GM12892 (cell line): ENCODE measurements at regions not wholly inside any gene's neighbourhood (a gene's known extent, or its start where the extent isn't known, plus 50 kb on each side); places are given as distances from the start of the nearest gene placed in this dataset.
"Not testable (repeated sequence)": the region's sequence is repeated elsewhere in the genome, so short reads cannot be mapped to it uniquely, and the experiment has no call there.

Source experiments
- DNase-seq: peaks from one replicate; pipeline ENCODE4 v3.0.0; 2011; ENCODE audit not compliant: insufficient read length
- FAIRE-seq: peaks from 2 replicates; lab custom pipeline; 2011; peaks lifted over from hg19 to GRCh38; lab: Jason Lieb, UNC
- POLR2A ChIP-seq: IDR thresholded peaks from 2 replicates; pipeline ENCODE4 v1.6.1; 2011; ENCODE audit warnings: low read depth, low read length, control low read depth
- POLR2AphosphoS5 ChIP-seq: IDR thresholded peaks from 2 replicates; pipeline ENCODE4 v1.6.1; 2011; ENCODE audit warnings: low read depth, low read length, control low read depth
- TAF1 ChIP-seq: IDR thresholded peaks from 2 replicates; pipeline ENCODE4 v1.6.1; 2011; ENCODE audit warnings: low read depth, mild to moderate bottlenecking, control low read depth, low read length, borderline replicate concordance

DNA sequence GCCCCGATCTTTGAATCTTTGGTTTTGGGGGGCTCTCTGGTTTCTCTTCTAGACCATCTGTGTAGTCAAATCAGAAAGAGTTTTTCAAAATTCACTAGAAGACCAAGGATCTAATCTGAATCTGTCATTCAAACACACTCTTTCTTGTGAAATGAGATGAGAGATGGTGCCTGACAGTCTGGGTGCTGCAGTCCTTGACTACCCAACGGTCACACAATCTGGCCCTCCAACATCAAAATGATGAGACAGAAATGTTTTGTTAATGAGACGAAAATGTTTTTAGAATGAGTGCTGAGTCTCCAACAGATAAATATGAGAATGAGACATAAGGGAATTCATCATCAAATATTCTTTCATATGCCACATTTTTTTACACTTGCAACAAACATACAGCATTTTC lies 695.7 kb upstream of the USP15 start:
- FAIRE-seq = no peak
- no peak for DNase-seq

DNA sequence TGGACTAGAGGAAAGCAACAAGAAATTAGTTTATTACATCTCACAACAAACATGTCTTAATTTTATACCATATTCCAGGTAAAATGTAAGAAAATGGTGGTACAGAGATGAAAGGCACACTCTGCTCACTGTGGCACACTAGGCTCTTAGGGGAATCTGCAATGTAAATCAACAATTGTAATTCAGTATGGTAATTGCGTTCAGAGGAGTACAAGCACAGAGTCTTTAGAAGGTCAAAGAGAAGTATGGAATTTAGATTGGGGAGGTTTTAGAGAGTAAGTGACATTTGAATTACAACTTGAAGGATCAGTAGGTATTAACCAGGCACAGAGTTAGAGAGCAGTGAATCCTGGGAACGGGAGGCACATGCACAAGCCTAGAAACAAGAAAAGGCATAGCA lies 694.0 kb upstream of the USP15 start:
- no peak for FAIRE-seq
- no peak for TF ChIP-seq POLR2AphosphoS5
- no peak for TF ChIP-seq POLR2A
- no peak for TF ChIP-seq TAF1
- DNase-seq = no peak

More for the DNA sequence above, 695.7 kb upstream of the USP15 start:
- no peak for TF ChIP-seq POLR2A
- TF ChIP-seq POLR2AphosphoS5 = no peak
- no peak for TF ChIP-seq TAF1

DNA sequence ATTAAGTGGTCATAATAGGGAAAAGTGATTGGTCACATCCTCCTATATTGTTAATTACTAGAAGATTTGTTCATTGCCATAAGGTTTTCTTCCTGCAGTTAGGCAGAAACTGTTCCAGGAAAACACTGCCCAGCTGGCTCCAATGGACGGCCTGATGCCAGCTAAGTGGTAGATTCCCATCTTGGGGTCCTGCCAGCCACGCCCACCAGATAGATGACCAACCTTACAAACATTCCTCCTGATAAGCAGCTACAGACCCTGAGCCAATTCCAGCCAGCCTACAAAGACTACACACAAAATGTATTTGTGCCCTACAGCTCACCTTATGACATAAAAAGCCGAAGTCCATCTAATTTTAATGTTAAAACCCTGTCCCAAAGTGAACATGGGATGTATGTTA lies 685.9 kb upstream of the USP15 start:
- DNase-seq (no peak), FAIRE-seq (no peak)
- no peak for TF ChIP-seq POLR2AphosphoS5
- TF ChIP-seq TAF1 = no peak
- TF ChIP-seq POLR2A = no peak

DNA sequence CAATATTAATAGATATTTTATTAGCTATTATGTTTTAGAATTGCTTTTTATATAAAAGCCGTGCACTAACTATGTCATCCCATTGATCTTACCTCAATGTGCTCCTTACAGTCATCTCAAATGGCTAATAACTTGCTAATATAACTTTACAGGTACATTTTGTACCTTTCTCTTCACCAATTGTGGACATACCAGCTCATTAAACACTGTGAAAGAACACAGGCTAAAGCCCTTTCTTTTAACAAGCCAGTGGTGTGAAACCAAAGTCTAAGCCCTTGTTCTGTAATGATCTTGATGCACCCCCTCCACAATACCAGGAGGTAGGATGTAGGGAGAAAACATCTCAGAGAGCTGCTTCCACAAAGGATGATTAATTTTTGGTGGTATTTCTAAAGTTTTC lies 675.3 kb upstream of the USP15 start:
- no peak for FAIRE-seq
- no peak for DNase-seq
- TF ChIP-seq TAF1 (no peak), POLR2A (no peak), POLR2AphosphoS5 (no peak)

DNA sequence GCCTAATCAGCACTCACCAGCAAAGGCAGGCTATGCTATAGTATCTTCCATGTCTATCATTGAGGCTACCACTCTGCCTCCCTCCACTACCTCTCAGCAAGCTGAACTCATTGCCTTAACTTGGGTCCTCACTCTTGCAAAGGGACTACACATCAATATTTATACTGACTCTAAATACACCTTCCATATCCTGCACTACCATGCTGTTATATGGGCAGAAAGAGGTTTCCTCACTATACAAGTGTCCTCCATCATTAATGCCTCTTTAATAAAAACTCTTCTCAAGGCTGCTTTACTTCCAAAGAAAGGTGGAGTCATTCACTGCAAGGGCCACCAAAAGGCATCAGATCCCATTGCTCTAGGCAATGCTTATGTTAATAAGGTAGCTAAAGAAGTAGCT lies 669.3 kb upstream of the USP15 start:
- FAIRE-seq, DNase-seq: not testable (repeated sequence)

DNA sequence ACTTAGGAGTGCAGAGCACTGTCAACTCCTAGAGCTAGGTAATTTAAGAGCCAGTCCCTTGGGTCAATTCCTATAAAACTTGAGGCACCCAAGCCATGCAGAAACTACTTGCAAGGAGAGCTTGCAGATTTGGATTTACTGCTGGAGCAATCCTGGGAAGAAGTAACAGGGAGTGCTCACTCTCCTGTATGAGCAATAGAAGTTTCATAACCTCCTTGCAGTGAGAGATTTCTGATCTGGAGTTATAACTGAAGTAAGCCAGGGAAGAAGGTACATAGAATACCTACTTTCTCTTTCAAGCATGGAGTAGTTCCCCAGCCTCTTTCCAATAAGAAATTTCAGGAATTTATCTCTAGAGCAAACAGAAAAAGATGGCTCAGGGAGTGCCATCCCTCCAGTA lies 650.1 kb upstream of the USP15 start:
- no peak for FAIRE-seq
- no peak for DNase-seq
- TF ChIP-seq TAF1 = no peak

DNA sequence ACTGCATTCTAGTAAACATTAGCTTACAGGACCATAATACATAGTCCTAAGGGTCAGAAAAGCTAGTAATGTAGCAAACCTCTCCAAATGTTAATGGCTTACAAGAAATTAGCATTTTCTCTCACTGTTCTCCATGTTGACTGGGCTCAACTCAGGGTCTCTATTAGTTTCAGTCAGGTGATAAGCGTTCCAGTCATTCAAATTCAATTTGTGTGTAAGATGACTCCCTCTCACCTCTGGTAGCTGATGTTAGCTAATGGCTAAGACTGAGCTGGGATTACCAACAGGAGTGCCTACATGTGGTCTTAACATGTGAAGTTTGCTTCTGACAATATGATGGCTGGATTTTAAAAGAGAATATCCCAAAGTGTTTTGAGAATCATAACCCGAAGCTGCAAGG lies 630.5 kb upstream of the USP15 start:
- TF ChIP-seq TAF1 (no peak), POLR2A (no peak), POLR2AphosphoS5 (no peak)
- FAIRE-seq = no peak
- DNase-seq = no peak

DNA sequence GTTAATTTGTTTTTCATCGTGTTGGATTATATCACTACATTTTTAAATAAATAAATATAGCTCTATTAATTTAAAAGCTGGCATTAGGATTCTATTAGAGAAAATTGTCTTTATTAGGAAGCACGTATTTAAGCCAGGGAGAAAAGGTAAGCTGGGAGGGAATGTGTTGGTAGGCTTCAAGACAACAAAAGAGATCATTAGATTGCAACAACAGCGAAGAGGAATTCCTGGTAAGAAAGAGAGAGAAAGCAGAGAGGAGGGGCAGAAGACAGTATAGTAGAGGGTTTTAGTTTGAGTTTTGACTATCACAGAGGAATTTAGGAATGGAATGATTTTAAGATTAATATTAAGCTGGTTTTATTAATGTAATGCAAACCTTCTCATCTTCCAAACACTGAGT lies 613.6 kb upstream of the USP15 start:
- no peak for FAIRE-seq
- TF ChIP-seq POLR2AphosphoS5 = no peak
- no peak for TF ChIP-seq TAF1
- no peak for TF ChIP-seq POLR2A

DNA sequence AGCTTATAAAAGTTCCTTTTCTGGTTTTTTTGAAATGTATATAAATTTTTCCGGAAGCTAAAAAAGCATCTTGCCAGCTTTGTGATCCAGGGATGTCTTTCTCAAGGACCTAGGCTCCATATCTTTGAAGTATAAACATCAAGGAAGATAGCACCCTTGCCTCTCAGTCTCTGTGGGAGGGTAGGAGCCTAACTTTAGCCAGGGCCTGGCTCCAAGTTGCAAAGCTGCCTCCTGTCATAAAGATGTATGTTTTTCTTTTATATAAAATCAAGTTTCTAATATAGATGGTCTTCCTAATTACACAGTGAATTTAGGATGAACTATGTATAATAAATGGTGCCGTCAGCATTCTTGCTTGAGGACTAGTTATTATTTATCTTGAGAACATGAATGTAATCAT lies 612.6 kb upstream of the USP15 start:
- FAIRE-seq = no peak
- no peak for TF ChIP-seq POLR2A
- TF ChIP-seq TAF1 = no peak
- no peak for TF ChIP-seq POLR2AphosphoS5
- DNase-seq = no peak

More for the DNA sequence above, 613.6 kb upstream of the USP15 start:
- no peak for DNase-seq

DNA sequence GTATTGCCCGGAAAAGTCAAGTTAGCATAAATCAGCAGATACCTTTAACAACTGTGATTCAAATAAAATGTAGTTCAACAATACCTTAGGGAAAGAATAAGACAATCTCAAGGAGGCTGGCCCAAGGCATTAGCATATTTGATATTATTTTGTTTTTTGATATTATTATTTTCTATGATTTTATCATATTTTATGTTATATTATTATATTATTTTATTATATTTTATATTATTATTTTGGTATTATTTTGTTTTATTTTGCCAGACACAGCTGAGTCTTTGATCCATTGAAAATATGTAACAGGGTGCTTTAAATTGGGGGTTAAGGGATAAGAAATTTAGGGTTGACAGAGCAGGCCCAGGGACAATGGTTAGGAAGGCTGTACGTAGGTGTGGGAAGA lies 607.9 kb upstream of the USP15 start:
- DNase-seq = no peak
- no peak for FAIRE-seq
- TF ChIP-seq TAF1 = no peak
- TF ChIP-seq POLR2A = no peak
- no peak for TF ChIP-seq POLR2AphosphoS5

DNA sequence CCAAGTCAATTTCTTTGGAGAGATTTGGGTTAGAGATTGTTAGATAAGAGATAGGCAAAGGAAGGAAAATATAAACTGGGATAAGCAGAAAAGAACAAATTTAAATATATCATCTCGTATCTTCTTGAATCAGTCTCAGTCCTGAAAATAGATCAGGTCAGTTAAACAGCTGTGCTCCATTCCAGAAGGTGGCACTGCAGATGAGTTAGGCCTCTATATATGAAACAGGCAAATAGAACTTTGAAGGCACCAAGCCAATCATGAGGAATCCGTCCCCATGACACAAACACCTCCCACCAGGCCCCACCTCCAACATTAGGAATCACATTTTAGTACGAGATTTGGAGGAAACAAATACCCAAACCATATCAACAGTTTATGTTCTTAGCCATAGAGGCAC lies 605.5 kb upstream of the USP15 start:
- TF ChIP-seq POLR2AphosphoS5 (no peak), TAF1 (no peak), POLR2A (no peak)
- FAIRE-seq = no peak
- no peak for DNase-seq

DNA sequence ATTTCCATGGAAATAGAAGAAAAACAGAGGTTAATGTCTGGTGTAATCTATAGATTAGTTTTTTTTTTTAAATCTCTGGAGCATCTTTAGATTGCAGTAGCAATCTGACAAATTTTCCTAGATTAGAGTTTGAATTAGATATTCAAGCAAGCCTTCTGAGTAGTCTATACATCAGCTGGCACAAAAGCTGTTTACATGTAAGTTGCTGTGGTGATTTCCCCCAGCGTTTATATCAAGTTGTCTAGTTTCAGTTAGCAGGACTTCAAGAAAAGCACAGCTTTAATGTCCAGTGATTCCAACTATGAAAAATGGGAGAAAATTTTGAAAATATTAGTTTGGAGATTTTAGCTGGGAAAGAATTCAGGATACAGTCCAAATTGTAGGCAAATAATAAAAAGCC lies 605.0 kb upstream of the USP15 start:
- no peak for TF ChIP-seq POLR2A
- no peak for TF ChIP-seq POLR2AphosphoS5
- no peak for TF ChIP-seq TAF1
- no peak for FAIRE-seq
- DNase-seq = no peak

DNA sequence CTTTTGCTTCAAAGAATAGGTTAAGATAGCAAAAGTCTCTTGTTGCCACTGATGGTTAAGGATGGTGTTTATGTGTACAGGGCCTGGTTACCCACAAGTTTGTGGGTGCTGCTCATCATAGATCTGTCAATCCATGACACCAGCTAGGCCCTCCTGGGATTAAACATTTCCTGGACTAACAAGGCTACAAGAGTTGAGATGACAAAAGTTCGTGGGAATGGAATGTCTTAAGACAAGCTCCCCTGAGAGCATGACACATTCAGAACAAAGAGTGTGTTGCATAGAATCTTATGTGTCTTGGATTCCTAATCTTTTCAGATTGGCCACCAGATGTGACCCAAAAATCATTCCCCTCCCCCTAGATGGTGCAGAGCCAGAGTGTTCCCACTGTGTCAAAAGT lies 592.5 kb upstream of the USP15 start:
- TF ChIP-seq TAF1 = no peak
- DNase-seq = no peak
- FAIRE-seq = no peak

DNA sequence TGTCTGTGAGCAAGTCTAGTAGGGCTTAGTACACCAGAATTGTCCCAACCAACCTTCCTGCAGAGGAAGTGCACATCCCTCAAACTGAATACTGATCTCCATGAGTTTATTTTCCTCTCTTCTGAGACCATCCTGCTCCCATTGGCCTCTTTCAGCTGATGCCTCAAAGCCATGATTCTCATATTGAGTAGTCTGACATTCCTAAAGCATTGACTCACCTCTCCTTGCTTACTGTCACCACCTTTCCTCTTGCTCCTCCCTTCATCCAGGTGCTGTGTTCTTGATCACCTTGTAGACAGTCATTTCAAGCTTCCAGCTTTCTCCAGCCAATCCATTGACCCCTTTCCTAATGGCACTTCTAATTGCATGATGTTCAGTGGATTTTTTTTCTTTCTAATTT lies 583.7 kb upstream of the USP15 start:
- DNase-seq = no peak
- no peak for FAIRE-seq
- TF ChIP-seq POLR2AphosphoS5 (no peak), TAF1 (no peak), POLR2A (no peak)

DNA sequence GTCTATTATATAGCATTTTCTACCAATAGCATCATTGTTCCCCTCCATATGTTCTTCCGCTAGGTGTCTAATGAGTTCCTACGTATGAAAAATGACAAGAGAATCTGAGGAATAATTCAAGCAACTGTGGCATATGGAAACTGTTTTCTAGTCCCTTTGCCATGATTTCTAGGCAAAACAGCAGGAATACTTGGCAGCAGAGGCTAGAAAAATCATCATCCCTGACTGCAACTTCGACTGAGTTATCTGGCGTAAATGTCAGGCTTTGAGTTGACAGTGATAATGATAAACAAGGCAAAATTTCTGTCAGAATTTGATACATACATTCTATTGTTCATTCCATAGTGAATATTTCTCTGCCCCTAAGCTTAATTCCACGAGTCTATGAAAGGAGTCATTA lies 572.8 kb upstream of the USP15 start:
- DNase-seq = no peak
- TF ChIP-seq POLR2AphosphoS5 (no peak), TAF1 (no peak), POLR2A (no peak)
- no peak for FAIRE-seq
